IMR-90 (cell line): ENCODE measurements at regions not wholly inside any gene's neighbourhood (a gene's known extent, or its start where the extent isn't known, plus 50 kb on each side); places are given as distances from the start of the nearest gene placed in this dataset.

Source experiments
- ATAC-seq: fragments of 200-7000 bp; cut with Tn5 transposase; 2 replicates; pipeline ENCODE4 v1.9.1; 2020; ENCODE audit warnings: low read depth, mild to moderate bottlenecking, moderate library complexity
- BruUV-seq: library from RNA; stranded (reverse); fragments of 400-500 nt; replicated peaks from 2 replicates; lab custom pipeline; 2021; lab: Mats Ljungman, UMichigan
- CTCF ChIA-PET: fragments of 300-600 bp; formaldehyde crosslinking; extraction: SDS; loops from one replicate; lab custom pipeline; 2021; ENCODE audit warnings: antibody characterized with exemption; lab: Yijun Ruan, JAX
- POLR2A ChIA-PET: fragments of 300-600 bp; sonication (Branson Sonifier 250); formaldehyde crosslinking; loops from one replicate; lab custom pipeline; 2022; ENCODE audit warnings: antibody characterized with exemption; ENCODE audit not compliant: unreplicated experiment; lab: Charles Lee
- DNase-seq: peaks from one replicate; pipeline ENCODE4 v3.0.0; 2013
- H2AFZ ChIP-seq: replicated peaks from 2 replicates; pipeline ENCODE3; 2013; ENCODE audit warnings: low read length, mild to moderate bottlenecking; ENCODE audit not compliant: poor library complexity
- H2AK5ac ChIP-seq: 2 replicates; pipeline ENCODE4 v1.6.1; 2013; ENCODE audit warnings: low read depth, low read length, inconsistent platforms
- H2AK9ac ChIP-seq: replicated peaks from 2 replicates; pipeline ENCODE3; 2013; ENCODE audit warnings: mild to moderate bottlenecking, low read depth, low read length, moderate library complexity; ENCODE audit not compliant: poor library complexity
- H2BK120ac ChIP-seq: 2 replicates; pipeline ENCODE4 v1.6.1; 2013; ENCODE audit warnings: low read depth, low read length, inconsistent platforms
- H2BK15ac ChIP-seq: 3 replicates; pipeline ENCODE4 v1.6.1; 2013; ENCODE audit warnings: low read depth, low read length, inconsistent platforms
- H2BK20ac ChIP-seq: 2 replicates; pipeline ENCODE4 v1.6.1; 2013; ENCODE audit warnings: low read depth, mild to moderate bottlenecking, inconsistent platforms, low read length, moderate library complexity
- H2BK5ac ChIP-seq: 2 replicates; pipeline ENCODE4 v1.6.1; 2013; ENCODE audit warnings: mild to moderate bottlenecking, low read depth, low read length, inconsistent platforms; ENCODE audit not compliant: poor library complexity, severe bottlenecking
- H3K14ac ChIP-seq: replicated peaks from 2 replicates; pipeline ENCODE4 v1.6.1; 2013; ENCODE audit warnings: low read depth, low read length, inconsistent platforms
- H3K18ac ChIP-seq: 2 replicates; pipeline ENCODE4 v1.6.1; 2013; ENCODE audit warnings: low read depth, low read length, control low read depth
- H3K23ac ChIP-seq: 2 replicates; pipeline ENCODE4 v1.6.1; 2013; ENCODE audit warnings: low read depth, low read length, inconsistent platforms
- H3K27ac ChIP-seq: 2 replicates; pipeline ENCODE4 v1.5.1; 2013; ENCODE audit warnings: mild to moderate bottlenecking, control low read depth, low read length; ENCODE audit not compliant: insufficient read depth
- H3K27me3 ChIP-seq: 2 replicates; pipeline ENCODE4 v1.6.1; 2013; ENCODE audit warnings: low read length; ENCODE audit not compliant: control insufficient read depth, insufficient read depth
- H3K36me3 ChIP-seq: 2 replicates; pipeline ENCODE4 v1.6.1; 2013; ENCODE audit warnings: low read length, mixed read lengths; ENCODE audit not compliant: control insufficient read depth, insufficient read depth
- H3K4ac ChIP-seq: 2 replicates; pipeline ENCODE4 v1.6.1; 2013; ENCODE audit warnings: low read depth, low read length, inconsistent platforms
- H3K4me1 ChIP-seq: 2 replicates; pipeline ENCODE4 v1.6.1; 2013; ENCODE audit warnings: low read length, mixed read lengths; ENCODE audit not compliant: control insufficient read depth, insufficient read depth
- H3K4me2 ChIP-seq: 2 replicates; pipeline ENCODE4 v1.6.1; 2013; ENCODE audit warnings: low read depth, mild to moderate bottlenecking, control low read depth, low read length, moderate library complexity
- H3K4me3 ChIP-seq: 2 replicates; pipeline ENCODE4 v1.5.1; 2013; ENCODE audit warnings: low read depth, mild to moderate bottlenecking, control low read depth, low read length, moderate library complexity; ENCODE audit not compliant: insufficient read depth
- H3K56ac ChIP-seq: 2 replicates; pipeline ENCODE4 v1.6.1; 2013; ENCODE audit warnings: low read length, inconsistent platforms; ENCODE audit not compliant: insufficient read depth; ENCODE audit errors: extremely low read depth
- H3K79me1 ChIP-seq, 2 experiments: 2 replicates each; pipeline ENCODE4 v1.6.1; 2013; ENCODE audit warnings: low read length in 2 of 2, inconsistent platforms in 1 of 2, low read depth in 1 of 2
- H3K9ac ChIP-seq: 2 replicates; pipeline ENCODE4 v1.6.1; 2013; ENCODE audit warnings: low read depth, low read length, control low read depth
- H3K9me1 ChIP-seq: 2 replicates; pipeline ENCODE4 v1.6.1; 2013; ENCODE audit warnings: low read length, inconsistent platforms; ENCODE audit not compliant: insufficient read depth
- H3K9me3 ChIP-seq: 2 replicates; pipeline ENCODE4 v1.6.1; 2013; ENCODE audit warnings: low read length; ENCODE audit not compliant: control insufficient read depth, insufficient read depth
- H4K20me1 ChIP-seq: 2 replicates; pipeline ENCODE4 v1.6.1; 2013; ENCODE audit warnings: low read length, inconsistent platforms; ENCODE audit not compliant: insufficient read depth
- H4K5ac ChIP-seq: 2 replicates; pipeline ENCODE4 v1.6.1; 2013; ENCODE audit warnings: mild to moderate bottlenecking, low read depth, low read length, control low read depth
- H4K8ac ChIP-seq, 2 experiments: 2 replicates each; pipeline ENCODE4 v1.6.1; 2013; ENCODE audit warnings: low read depth in 2 of 2, low read length in 2 of 2, control low read depth in 1 of 2, inconsistent platforms in 1 of 2
- H4K91ac ChIP-seq: 2 replicates; pipeline ENCODE4 v1.6.1; 2013; ENCODE audit warnings: low read depth, low read length, inconsistent platforms; ENCODE audit not compliant: insufficient read depth
- BHLHE40 ChIP-seq: fragments of 150-350 bp; IDR thresholded peaks from 2 replicates; pipeline ENCODE4 v1.6.1; 2016; ENCODE audit warnings: mild to moderate bottlenecking, low read depth, low read length
- CEBPB ChIP-seq: IDR thresholded peaks from 2 replicates; pipeline ENCODE4 v1.6.1; 2012; ENCODE audit warnings: low read depth, low read length, improper control_type of control experiment
- CHD1 ChIP-seq: IDR thresholded peaks from 2 replicates; pipeline ENCODE4 v1.6.1; 2012; ENCODE audit warnings: low read depth, low read length, improper control_type of control experiment
- ELK1 ChIP-seq: fragments of 150-350 bp; IDR thresholded peaks from 2 replicates; pipeline ENCODE4 v1.6.1; 2016; ENCODE audit warnings: low read depth, mild to moderate bottlenecking, low read length, moderate library complexity, borderline replicate concordance
- FOS ChIP-seq: fragments of 150-350 bp; IDR thresholded peaks from 2 replicates; pipeline ENCODE4 v1.6.1; 2016; ENCODE audit warnings: low read depth, low read length
- MXI1 ChIP-seq: IDR thresholded peaks from 2 replicates; pipeline ENCODE4 v1.6.1; 2012; ENCODE audit warnings: low read depth, mild to moderate bottlenecking, low read length, moderate library complexity, borderline replicate concordance
- NFE2L2 ChIP-seq: fragments of 150-350 bp; IDR thresholded peaks from 2 replicates; pipeline ENCODE4 v1.6.1; 2016; ENCODE audit warnings: low read depth, mild to moderate bottlenecking, low read length
- POLR2A ChIP-seq: IDR thresholded peaks from 2 replicates; pipeline ENCODE4 v1.6.1; 2012; ENCODE audit warnings: mild to moderate bottlenecking, low read depth, low read length
- RAD21 ChIP-seq: IDR thresholded peaks from 2 replicates; pipeline ENCODE4 v1.6.1; 2012; ENCODE audit warnings: low read length, improper control_type of control experiment
- RCOR1 ChIP-seq: IDR thresholded peaks from 2 replicates; pipeline ENCODE4 v1.6.1; 2012; ENCODE audit warnings: mild to moderate bottlenecking, low read length, improper control_type of control experiment; ENCODE audit not compliant: insufficient replicate concordance
- RFX5 ChIP-seq: IDR thresholded peaks from 2 replicates; pipeline ENCODE4 v1.8.0; 2012; ENCODE audit warnings: low read depth, mild to moderate bottlenecking, low read length, moderate library complexity
- SMC3 ChIP-seq: fragments of 150-350 bp; IDR thresholded peaks from 2 replicates; pipeline ENCODE4 v1.6.1; 2016; ENCODE audit warnings: low read depth, mild to moderate bottlenecking, antibody characterized with exemption, low read length, moderate library complexity
- USF2 ChIP-seq: fragments of 150-350 bp; IDR thresholded peaks from 2 replicates; pipeline ENCODE4 v1.6.1; 2017; ENCODE audit warnings: mild to moderate bottlenecking, antibody characterized with exemption, low read length, low read depth
- WGBS, 2 experiments: methylation state at CpG; one replicate each; pipeline versions ENCODE4 v1.1.5 to v1.1.7; 2013; ENCODE audit warnings: missing lambda C conversion rate in 2 of 2; ENCODE audit not compliant: insufficient read length in 1 of 2; ENCODE audit errors: extremely low coverage in 2 of 2; 5-methylcytosine and 5-hydroxymethylcytosine counted together
- dilution Hi-C: fragments of 300-500 bp; cut with HindIII; formaldehyde crosslinking; loops from one replicate; pipeline ENCODE4 v1.14.3; 2018; ENCODE audit warnings: low sequenced_read_pairs; ENCODE audit not compliant: unreplicated experiment
- in situ Hi-C: fragments of 300-500 bp; cut with MboI; formaldehyde crosslinking; loops from 3 replicates; pipeline ENCODE4 v1.14.3; 2019; ENCODE audit warnings: low sequenced_read_pairs, inconsistent platforms, mixed read lengths
- intact Hi-C: fragments of 100-400 bp; cut with micrococcal nuclease; formaldehyde crosslinking; loops from 2 replicates; pipeline ENCODE4 v1.10.0; 2022

- WGBS, 2 experiments, result no CpG with 5 or more reads among the region's 1 CpG
- Histone ChIP-seq H3K4me3 (no peak overlapping the region), H3K9ac (no peak overlapping the region), H3K9me3 (no peaks in the 10 kb centered on the region), H2AK5ac (no peak overlapping the region), H3K23ac (no peak overlapping the region), H3K4me2 (no peak overlapping the region), H2BK120ac (no peak overlapping the region), H2AFZ (no peak overlapping the region), H3K79me1 (no peaks in the 10 kb centered on the region), H3K36me3 (no peaks in the 10 kb centered on the region), H2BK5ac (no peak overlapping the region), H2BK20ac (no peak overlapping the region), H3K27me3 (no peaks in the 10 kb centered on the region; the same call in 1 of the 2 replicates), H4K91ac (no peak overlapping the region), H2AK9ac (no peak overlapping the region), H4K8ac (no peak overlapping the region), H3K18ac (no peak overlapping the region), H3K4me1 (no peaks in the 10 kb centered on the region), H3K4ac (no peak overlapping the region), H3K56ac (no peak overlapping the region), H4K5ac (no peak overlapping the region), H3K27ac (no peak overlapping the region), H4K20me1 (no peaks in the 10 kb centered on the region), H2BK15ac (no peak overlapping the region), H3K9me1 (no peaks in the 10 kb centered on the region), H3K14ac (no peak overlapping the region)
- BruUV-seq, result no TSS peak
- no peak for DNase-seq
- intact Hi-C loops, result no loop called here
- ChIA-PET CTCF (no interaction called here), POLR2A (no interaction called here)
- ATAC-seq, result no peak
- in situ Hi-C loops, result no loop called here
- no peak for TF ChIP-seq USF2
- no peak for TF ChIP-seq MXI1
- no peak for TF ChIP-seq CHD1
- TF ChIP-seq RCOR1, result no peak
- no peak for TF ChIP-seq SMC3
- TF ChIP-seq ELK1, result no peak
- TF ChIP-seq RAD21, result no peak
- TF ChIP-seq FOS, result no peak
- TF ChIP-seq CEBPB, result no peak
- TF ChIP-seq POLR2A, result no peak
- TF ChIP-seq RFX5, result no peak
- no peak for TF ChIP-seq NFE2L2
- TF ChIP-seq BHLHE40, result no peak
- dilution Hi-C loops, result no loop called here
Measured at GRCh38 chr18:60096428-60096827, 196.6 kb downstream of the PMAIP1 start.
